ENCODE measurements at regions not wholly inside any gene's neighbourhood (a gene's known extent, or its start where the extent isn't known, plus 50 kb on each side); places are given as distances from the start of the nearest gene placed in this dataset.

GRCh38 chr4:59629348-59629747 is 1570.8 kb upstream of the ADGRL3 start:
- TF ChIP-seq CTCF (IDR thresholded peaks at IDR 0.05; ENCODE audit: poor library complexity) (no peak), EZH2 (IDR thresholded peaks at IDR 0.05; ENCODE audit: borderline replicate concordance) (no peak)

All from hepatocyte (in vitro differentiated cells).